K562 (cell line): ENCODE measurements at regions not wholly inside any gene's neighbourhood (a gene's known extent, or its start where the extent isn't known, plus 50 kb on each side); places are given as distances from the start of the nearest gene placed in this dataset.

Experiments used
- ATAC-seq: fragments of 200-7000 bp; cut with Tn5 transposase; 3 replicates; pipeline ENCODE4 v1.9.1; 2020; ENCODE audit warnings: moderate library complexity
- BruUV-seq: library from RNA; stranded (reverse); fragments of 400-500 nt; replicated peaks from 2 replicates; lab custom pipeline; 2021; lab: Mats Ljungman, UMichigan
- CTCF ChIA-PET: fragments of 300-600 bp; formaldehyde crosslinking; extraction: SDS; loops from one replicate; lab custom pipeline; 2021; ENCODE audit warnings: low intra/inter-chr PET ratio; lab: Yijun Ruan, JAX
- POLR2A ChIA-PET: fragments of 300-600, 350-650 bp; sonication (Branson Sonifier 250); formaldehyde crosslinking; extraction: SDS; loops from one replicate; lab custom pipeline; 2021; ENCODE audit warnings: antibody characterized with exemption, inconsistent platforms; lab: Yijun Ruan, JAX
- DNase-seq, 4 experiments: peaks; one replicate each; pipeline versions ENCODE4 v3.0.0 to v3.0.0-alpha.2; 2011 to 2018; ENCODE audit warnings: low spot score in 3 of 4, mixed read lengths in 3 of 4; ENCODE audit errors: extremely low read depth in 1 of 4
- FAIRE-seq: peaks from 2 replicates; lab custom pipeline; 2011; peaks lifted over from hg19 to GRCh38; lab: Jason Lieb, UNC
- H2AFZ ChIP-seq: 2 replicates; pipeline ENCODE4 v1.6.0; 2011; ENCODE audit warnings: low read depth, low read length, control low read depth, inconsistent platforms
- H3K27ac ChIP-seq: fragments of 200-600 bp; 3 replicates; pipeline ENCODE4 v1.8.0; 2011; ENCODE audit warnings: low read depth, mild to moderate bottlenecking, control low read depth, inconsistent platforms, low read length, moderate library complexity, mixed read lengths; ENCODE audit errors: extremely low read depth
- H3K27me3 ChIP-seq, 2 experiments: fragments of 300-600 bp in 1 of 2; 2 replicates in 1 of 2; 3 replicates in 1 of 2; pipeline versions ENCODE4 v1.6.0 to v1.8.0; 2011; ENCODE audit warnings: inconsistent platforms in 2 of 2, low read length in 2 of 2, mild to moderate bottlenecking in 1 of 2, mixed read lengths in 1 of 2, moderate library complexity in 1 of 2; ENCODE audit not compliant: control insufficient read depth in 2 of 2, insufficient read depth in 2 of 2
- H3K36me3 ChIP-seq: fragments of 300-600 bp; 3 replicates; pipeline ENCODE4 v1.8.0; 2011; ENCODE audit warnings: mild to moderate bottlenecking, low read length, inconsistent platforms; ENCODE audit not compliant: control insufficient read depth, insufficient read depth
- H3K4me1 ChIP-seq, 2 experiments: fragments of 200-600 bp in 1 of 2; replicated peaks in 1 of 2; 2 replicates in 1 of 2; 3 replicates in 1 of 2; pipeline versions ENCODE4 v1.5.1 to v1.8.0; 2011; ENCODE audit warnings: inconsistent platforms in 2 of 2, low read length in 2 of 2, mild to moderate bottlenecking in 1 of 2, mixed read lengths in 1 of 2, moderate library complexity in 1 of 2; ENCODE audit not compliant: control insufficient read depth in 2 of 2, insufficient read depth in 2 of 2
- H3K4me2 ChIP-seq: 2 replicates; pipeline ENCODE4 v1.6.1; 2011; ENCODE audit warnings: low read length, control low read depth, inconsistent platforms, mixed read lengths; ENCODE audit not compliant: insufficient read depth
- H3K4me3 ChIP-seq: fragments of 200-600 bp; sonication (generic), shearing (Covaris generic); 2 replicates; pipeline ENCODE4 v1.5.1; 2016; ENCODE audit warnings: control low read depth, inconsistent platforms
- H3K79me2 ChIP-seq: fragments of 200-600 bp; 3 replicates; pipeline ENCODE4 v1.8.0; 2011; ENCODE audit warnings: low read length, inconsistent platforms; ENCODE audit not compliant: control insufficient read depth, insufficient read depth
- H3K9ac ChIP-seq, 2 experiments: 2 replicates each; pipeline versions ENCODE4 v1.6.0 to v1.6.1; 2011; ENCODE audit warnings: low read depth in 2 of 2, low read length in 2 of 2, control low read depth in 1 of 2, inconsistent platforms in 1 of 2, mild to moderate bottlenecking in 1 of 2, mixed read lengths in 1 of 2; ENCODE audit not compliant: insufficient read depth in 1 of 2
- H3K9me1 ChIP-seq: one replicate; pipeline ENCODE4 v1.6.0; 2011; ENCODE audit warnings: inconsistent platforms, mild to moderate bottlenecking, low read length, moderate library complexity; ENCODE audit not compliant: control insufficient read depth, insufficient read depth
- H3K9me3 ChIP-seq: replicated peaks from 2 replicates; pipeline ENCODE4 v1.5.1; 2011; ENCODE audit warnings: low read depth, low read length, inconsistent platforms; ENCODE audit not compliant: control insufficient read depth, insufficient read depth
- H4K20me1 ChIP-seq: replicated peaks from 2 replicates; pipeline ENCODE4 v1.6.1; 2011; ENCODE audit warnings: low read length, inconsistent platforms, mixed read lengths; ENCODE audit not compliant: control insufficient read depth, insufficient read depth
- ATF1 ChIP-seq, 2 experiments: fragments of 450-650 bp in 1 of 2; IDR thresholded peaks; 2 replicates each; pipeline ENCODE4 v1.6.1; 2016; ENCODE audit warnings: missing compliant biosample characterization in 1 of 2, missing genetic modification characterization in 1 of 2
- BDP1 ChIP-seq: IDR thresholded peaks from 3 replicates; pipeline ENCODE4 v1.6.1; 2011; ENCODE audit not compliant: insufficient read length, insufficient read depth
- COPS2 ChIP-seq: fragments of 450-650 bp; conservative IDR thresholded peaks from 2 replicates; pipeline ENCODE4 v1.6.1; 2016; ENCODE audit warnings: mild to moderate bottlenecking, moderate library complexity
- HNRNPH1 ChIP-seq: fragments of 200-400 bp; formaldehyde crosslinking; optimal IDR thresholded peaks from 2 replicates; pipeline ENCODE3; 2017; ENCODE audit warnings: low read depth, mild to moderate bottlenecking, low read length, moderate library complexity
- HNRNPK ChIP-seq: fragments of 200-400 bp; formaldehyde crosslinking; IDR thresholded peaks from one replicate; pipeline ENCODE4 v1.6.1; 2018; ENCODE audit warnings: mild to moderate bottlenecking, low read depth, low read length; ENCODE audit not compliant: poor library complexity, severe bottlenecking
- SP1 ChIP-seq: sonication (generic); formaldehyde crosslinking; IDR thresholded peaks from 2 replicates; pipeline ENCODE4 v1.8.1; 2022; ENCODE audit warnings: mild to moderate bottlenecking, missing genetic modification reagents
- ZEB2 ChIP-seq: fragments of 450-650 bp; IDR thresholded peaks from 2 replicates; pipeline ENCODE4 v1.6.1; 2016
- ZFX ChIP-seq: sonication (generic); formaldehyde crosslinking; IDR thresholded peaks from 2 replicates; pipeline ENCODE4 v1.8.0; 2022; ENCODE audit warnings: mild to moderate bottlenecking, missing genetic modification reagents, moderate library complexity
- ZNF354B ChIP-seq: fragments of 250-450 bp; sonication (Bioruptor Pico); IDR thresholded peaks from 2 replicates; pipeline ENCODE4 v1.4.0; 2020
- WGBS: fragments of 100-300 bp; shearing (Covaris generic); methylation state at CpG from one replicate; pipeline ENCODE4 v1.1.6; 2016; ENCODE audit warnings: low coverage, mixed read lengths; ENCODE audit not compliant: insufficient coverage; ENCODE audit errors: missing lambda C conversion rate; 5-methylcytosine and 5-hydroxymethylcytosine counted together
- in situ Hi-C: fragments of 300-500 bp; cut with MboI; formaldehyde crosslinking; loops from 4 replicates; pipeline ENCODE4 v1.15.0; 2018; ENCODE audit warnings: inconsistent platforms, mixed read lengths
- intact Hi-C: fragments of 100-400 bp; cut with micrococcal nuclease; formaldehyde crosslinking; loops from 2 replicates; pipeline ENCODE4 v1.14.2; 2022
- TF ChIP-seq, protein P1 (sequence below): sonication (generic); formaldehyde crosslinking; IDR thresholded peaks from 2 replicates; pipeline ENCODE4 v1.8.0; 2023; ENCODE audit warnings: missing genetic modification reagents, mild to moderate bottlenecking, borderline replicate concordance
- TF ChIP-seq, protein P2 (sequence below), 3 experiments: IDR thresholded peaks in 2 of 3; conservative IDR thresholded peaks in 1 of 3; 2 replicates each; pipeline ENCODE4 v1.5.1; 2011 to 2012; ENCODE audit warnings: low read length in 3 of 3, mild to moderate bottlenecking in 3 of 3, control low read depth in 2 of 3, improper control_type of control experiment in 1 of 3, inconsistent platforms in 1 of 3, low read depth in 1 of 3, mixed read lengths in 1 of 3, moderate library complexity in 1 of 3; ENCODE audit not compliant: insufficient read depth in 2 of 3
- TF ChIP-seq, protein P3 (sequence below): fragments of 450-650 bp; IDR thresholded peaks from 2 replicates; pipeline ENCODE4 v1.6.1; 2016; ENCODE audit warnings: antibody characterized with exemption
- TF ChIP-seq, protein P4 (sequence below): sonication (generic); formaldehyde crosslinking; IDR thresholded peaks from 2 replicates; pipeline ENCODE4 v1.8.1; 2023; ENCODE audit warnings: mild to moderate bottlenecking, missing genetic modification reagents, moderate library complexity

DNA sequence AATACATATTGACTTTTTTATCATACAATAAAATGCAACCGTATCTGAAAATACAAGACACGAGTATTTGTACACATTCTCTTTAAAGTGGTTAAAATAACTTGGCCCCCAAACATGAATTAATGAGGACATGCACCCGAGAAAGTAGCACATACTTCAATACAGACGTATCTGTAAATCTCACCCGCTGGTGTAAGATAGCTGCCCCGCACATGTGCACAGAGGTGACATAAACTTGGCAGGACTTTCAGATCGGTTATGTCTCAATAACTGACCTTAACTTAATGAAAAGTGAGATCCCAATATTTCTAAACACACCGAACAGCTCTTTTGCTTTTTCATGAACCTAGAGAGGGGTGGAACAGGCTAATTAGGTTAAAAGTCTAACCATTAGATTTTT lies 91.5 kb upstream of the RPS6KA2 start:
- in situ Hi-C loops, result no loop called here
- H3K27me3 ChIP-seq, result peaks cover 54 to 82% of the 10 kb centered on the region in 2 experiments
- no peak overlapping the region for H2AFZ ChIP-seq
- BruUV-seq, result no TSS peak
- ChIA-PET CTCF (no interaction called here), POLR2A (interaction anchor here (0.7 kb wide), 1 partner anchor 10 kb away, joined by 3 read pairs; no protein-coding TSS in a partner anchor)
- H3K9me3 ChIP-seq, result no peaks in the 10 kb centered on the region
- ATAC-seq (no peak), DNase-seq (no peak), FAIRE-seq (no peak)
- H3K9me1 ChIP-seq, result no peaks in the 10 kb centered on the region
- no peak overlapping the region for H3K4me2 ChIP-seq
- H3K4me1 ChIP-seq, result no peaks in the 10 kb centered on the region
- H3K4me3 ChIP-seq, result no peak overlapping the region
- no peaks in the 10 kb centered on the region for H4K20me1 ChIP-seq
- TF ChIP-seq ZNF354B (CRISPR knock-in tag) (no peak), HNRNPH1 (no peak), ATF1 (CRISPR knock-in tag; IDR thresholded peaks at IDR 0.05) (no peak), ATF1 (tag; IDR thresholded peaks at IDR 0.05) (no peak), HNRNPK (no peak), COPS2 (no peak), SP1 (CRISPR knock-in tag) (no peak), ZFX (no peak), ZEB2 (no peak), BDP1 (no peak)
- TF ChIP-seq, protein P1, sequence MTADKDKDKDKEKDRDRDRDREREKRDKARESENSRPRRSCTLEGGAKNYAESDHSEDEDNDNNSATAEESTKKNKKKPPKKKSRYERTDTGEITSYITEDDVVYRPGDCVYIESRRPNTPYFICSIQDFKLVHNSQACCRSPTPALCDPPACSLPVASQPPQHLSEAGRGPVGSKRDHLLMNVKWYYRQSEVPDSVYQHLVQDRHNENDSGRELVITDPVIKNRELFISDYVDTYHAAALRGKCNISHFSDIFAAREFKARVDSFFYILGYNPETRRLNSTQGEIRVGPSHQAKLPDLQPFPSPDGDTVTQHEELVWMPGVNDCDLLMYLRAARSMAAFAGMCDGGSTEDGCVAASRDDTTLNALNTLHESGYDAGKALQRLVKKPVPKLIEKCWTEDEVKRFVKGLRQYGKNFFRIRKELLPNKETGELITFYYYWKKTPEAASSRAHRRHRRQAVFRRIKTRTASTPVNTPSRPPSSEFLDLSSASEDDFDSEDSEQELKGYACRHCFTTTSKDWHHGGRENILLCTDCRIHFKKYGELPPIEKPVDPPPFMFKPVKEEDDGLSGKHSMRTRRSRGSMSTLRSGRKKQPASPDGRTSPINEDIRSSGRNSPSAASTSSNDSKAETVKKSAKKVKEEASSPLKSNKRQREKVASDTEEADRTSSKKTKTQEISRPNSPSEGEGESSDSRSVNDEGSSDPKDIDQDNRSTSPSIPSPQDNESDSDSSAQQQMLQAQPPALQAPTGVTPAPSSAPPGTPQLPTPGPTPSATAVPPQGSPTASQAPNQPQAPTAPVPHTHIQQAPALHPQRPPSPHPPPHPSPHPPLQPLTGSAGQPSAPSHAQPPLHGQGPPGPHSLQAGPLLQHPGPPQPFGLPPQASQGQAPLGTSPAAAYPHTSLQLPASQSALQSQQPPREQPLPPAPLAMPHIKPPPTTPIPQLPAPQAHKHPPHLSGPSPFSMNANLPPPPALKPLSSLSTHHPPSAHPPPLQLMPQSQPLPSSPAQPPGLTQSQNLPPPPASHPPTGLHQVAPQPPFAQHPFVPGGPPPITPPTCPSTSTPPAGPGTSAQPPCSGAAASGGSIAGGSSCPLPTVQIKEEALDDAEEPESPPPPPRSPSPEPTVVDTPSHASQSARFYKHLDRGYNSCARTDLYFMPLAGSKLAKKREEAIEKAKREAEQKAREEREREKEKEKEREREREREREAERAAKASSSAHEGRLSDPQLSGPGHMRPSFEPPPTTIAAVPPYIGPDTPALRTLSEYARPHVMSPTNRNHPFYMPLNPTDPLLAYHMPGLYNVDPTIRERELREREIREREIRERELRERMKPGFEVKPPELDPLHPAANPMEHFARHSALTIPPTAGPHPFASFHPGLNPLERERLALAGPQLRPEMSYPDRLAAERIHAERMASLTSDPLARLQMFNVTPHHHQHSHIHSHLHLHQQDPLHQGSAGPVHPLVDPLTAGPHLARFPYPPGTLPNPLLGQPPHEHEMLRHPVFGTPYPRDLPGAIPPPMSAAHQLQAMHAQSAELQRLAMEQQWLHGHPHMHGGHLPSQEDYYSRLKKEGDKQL (CRISPR knock-in tag), result no peak
- TF ChIP-seq, protein P2, sequence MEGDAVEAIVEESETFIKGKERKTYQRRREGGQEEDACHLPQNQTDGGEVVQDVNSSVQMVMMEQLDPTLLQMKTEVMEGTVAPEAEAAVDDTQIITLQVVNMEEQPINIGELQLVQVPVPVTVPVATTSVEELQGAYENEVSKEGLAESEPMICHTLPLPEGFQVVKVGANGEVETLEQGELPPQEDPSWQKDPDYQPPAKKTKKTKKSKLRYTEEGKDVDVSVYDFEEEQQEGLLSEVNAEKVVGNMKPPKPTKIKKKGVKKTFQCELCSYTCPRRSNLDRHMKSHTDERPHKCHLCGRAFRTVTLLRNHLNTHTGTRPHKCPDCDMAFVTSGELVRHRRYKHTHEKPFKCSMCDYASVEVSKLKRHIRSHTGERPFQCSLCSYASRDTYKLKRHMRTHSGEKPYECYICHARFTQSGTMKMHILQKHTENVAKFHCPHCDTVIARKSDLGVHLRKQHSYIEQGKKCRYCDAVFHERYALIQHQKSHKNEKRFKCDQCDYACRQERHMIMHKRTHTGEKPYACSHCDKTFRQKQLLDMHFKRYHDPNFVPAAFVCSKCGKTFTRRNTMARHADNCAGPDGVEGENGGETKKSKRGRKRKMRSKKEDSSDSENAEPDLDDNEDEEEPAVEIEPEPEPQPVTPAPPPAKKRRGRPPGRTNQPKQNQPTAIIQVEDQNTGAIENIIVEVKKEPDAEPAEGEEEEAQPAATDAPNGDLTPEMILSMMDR (IDR thresholded peaks at IDR 0.05 in 2 of 3, conservative IDR thresholded peaks at IDR 0.05 in 1 of 3; ENCODE audit: insufficient read depth in 2 of 3, low read depth in 1 of 3, low read length in 3 of 3), result no peak
- TF ChIP-seq, protein P3, sequence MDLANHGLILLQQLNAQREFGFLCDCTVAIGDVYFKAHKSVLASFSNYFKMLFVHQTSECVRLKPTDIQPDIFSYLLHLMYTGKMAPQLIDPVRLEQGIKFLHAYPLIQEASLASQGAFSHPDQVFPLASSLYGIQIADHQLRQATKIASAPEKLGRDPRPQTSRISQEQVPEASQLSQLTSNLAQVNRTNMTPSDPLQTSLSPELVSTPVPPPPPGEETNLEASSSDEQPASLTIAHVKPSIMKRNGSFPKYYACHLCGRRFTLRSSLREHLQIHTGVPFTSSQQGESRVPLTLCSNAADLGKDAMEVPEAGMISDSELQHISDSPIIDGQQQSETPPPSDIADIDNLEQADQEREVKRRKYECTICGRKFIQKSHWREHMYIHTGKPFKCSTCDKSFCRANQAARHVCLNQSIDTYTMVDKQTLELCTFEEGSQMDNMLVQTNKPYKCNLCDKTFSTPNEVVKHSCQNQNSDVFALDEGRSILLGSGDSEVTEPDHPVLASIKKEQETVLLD, result no peak
- TF ChIP-seq, protein P4, sequence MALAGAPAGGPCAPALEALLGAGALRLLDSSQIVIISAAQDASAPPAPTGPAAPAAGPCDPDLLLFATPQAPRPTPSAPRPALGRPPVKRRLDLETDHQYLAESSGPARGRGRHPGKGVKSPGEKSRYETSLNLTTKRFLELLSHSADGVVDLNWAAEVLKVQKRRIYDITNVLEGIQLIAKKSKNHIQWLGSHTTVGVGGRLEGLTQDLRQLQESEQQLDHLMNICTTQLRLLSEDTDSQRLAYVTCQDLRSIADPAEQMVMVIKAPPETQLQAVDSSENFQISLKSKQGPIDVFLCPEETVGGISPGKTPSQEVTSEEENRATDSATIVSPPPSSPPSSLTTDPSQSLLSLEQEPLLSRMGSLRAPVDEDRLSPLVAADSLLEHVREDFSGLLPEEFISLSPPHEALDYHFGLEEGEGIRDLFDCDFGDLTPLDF (CRISPR knock-in tag), result no peak
- no peaks in the 10 kb centered on the region for H3K36me3 ChIP-seq
- H3K9ac ChIP-seq, result no peak overlapping the region
- intact Hi-C loops, result no loop called here
- WGBS, result under 1% methylated on average over 8 of the region's 8 CpGs
- no peaks in the 10 kb centered on the region for H3K79me2 ChIP-seq
- no peak overlapping the region for H3K27ac ChIP-seq
